Inflammatory macrophage (primary cell): ENCODE measurements at regions not wholly inside any gene's neighbourhood (a gene's known extent, or its start where the extent isn't known, plus 50 kb on each side); places are given as distances from the start of the nearest gene placed in this dataset.
"Not testable (repeated sequence)": the region's sequence is repeated elsewhere in the genome, so short reads cannot be mapped to it uniquely, and the experiment has no call there.

ENCODE experiments used
- DNase-seq, 2 donors: peaks; one replicate each; pipeline ENCODE4 v3.0.0-alpha.2; 2020 to 2022

DNA sequence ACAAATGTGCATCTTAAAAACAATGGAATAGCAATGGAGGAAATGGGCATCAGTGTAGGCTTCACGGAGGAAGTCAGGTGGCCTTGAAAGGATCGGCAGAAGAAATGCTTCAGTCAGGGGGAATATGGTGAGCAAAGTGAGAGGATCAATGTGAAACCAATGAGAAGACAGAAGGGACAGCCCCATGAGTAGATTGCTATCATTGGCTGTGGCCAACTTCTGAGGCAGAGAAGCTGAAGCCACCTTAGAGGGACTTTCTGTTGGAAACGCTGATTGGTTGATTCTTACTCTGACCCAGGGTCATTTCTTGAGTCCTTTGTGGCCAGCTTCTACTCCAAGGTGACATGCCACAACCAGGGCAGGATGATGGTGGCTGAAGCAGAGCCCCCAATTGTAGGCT lies 130.7 kb upstream of the ZNF648 start:
- DNase-seq = no peak

DNA sequence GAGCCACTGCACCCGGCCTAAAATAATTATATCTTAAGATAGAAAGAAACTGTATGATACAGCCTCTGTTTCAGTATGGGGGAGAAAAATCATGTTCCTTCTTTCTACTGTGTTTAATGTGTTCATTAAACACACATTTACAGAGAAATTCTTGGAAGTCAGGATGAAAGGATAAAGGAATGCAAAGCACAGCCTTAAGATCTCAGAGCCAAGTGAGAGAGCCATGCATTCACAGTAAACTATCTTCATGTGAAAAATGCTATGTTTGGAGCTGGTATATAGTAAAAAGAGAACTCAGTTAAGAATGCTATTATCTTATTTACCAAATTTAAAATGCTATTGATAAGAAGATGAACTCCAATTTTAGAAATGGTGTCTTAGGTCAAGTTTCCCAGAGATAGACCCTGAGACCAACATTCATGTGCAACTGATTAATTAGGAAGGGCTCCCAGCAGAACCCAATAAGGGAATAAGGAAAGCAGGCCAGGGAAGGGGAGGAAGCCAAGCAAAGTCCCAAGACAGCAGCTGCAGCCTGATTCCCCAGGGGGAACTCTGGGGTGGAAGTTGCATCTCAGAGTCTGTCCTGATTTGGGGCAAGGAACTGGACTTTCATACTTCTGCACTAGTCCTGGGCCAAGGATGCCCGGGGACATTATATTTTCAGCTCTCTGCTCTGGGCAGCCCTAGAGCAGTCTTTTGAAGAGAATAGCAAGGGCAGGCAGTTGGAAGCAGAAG lies 130.0 kb upstream of the ZNF648 start:
- no peak for DNase-seq

DNA sequence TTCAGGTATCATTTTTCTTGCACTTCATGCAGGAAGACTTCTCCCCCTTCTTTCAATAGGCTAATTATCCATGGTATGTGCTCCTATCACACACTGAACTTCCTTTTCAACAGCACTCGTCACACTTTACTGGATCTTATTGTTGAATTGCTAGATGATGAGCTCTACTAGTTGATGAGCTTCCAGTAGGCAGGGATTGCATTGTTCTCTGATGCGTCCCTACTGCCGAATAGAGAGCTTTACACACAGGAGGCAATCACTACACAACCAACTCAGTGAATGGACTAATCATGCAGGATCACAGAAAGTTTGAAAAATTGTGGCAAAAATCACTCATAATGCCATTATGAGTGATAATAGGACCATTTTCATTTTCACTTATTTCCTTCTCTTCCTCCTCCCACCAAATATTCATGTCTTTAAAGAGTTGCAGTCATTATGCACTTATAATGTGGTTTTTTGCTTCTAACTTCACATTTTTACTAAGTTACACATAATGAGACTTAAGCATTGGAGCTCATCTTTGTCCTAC lies 128.1 kb upstream of the ZNF648 start:
- DNase-seq = no peak

DNA sequence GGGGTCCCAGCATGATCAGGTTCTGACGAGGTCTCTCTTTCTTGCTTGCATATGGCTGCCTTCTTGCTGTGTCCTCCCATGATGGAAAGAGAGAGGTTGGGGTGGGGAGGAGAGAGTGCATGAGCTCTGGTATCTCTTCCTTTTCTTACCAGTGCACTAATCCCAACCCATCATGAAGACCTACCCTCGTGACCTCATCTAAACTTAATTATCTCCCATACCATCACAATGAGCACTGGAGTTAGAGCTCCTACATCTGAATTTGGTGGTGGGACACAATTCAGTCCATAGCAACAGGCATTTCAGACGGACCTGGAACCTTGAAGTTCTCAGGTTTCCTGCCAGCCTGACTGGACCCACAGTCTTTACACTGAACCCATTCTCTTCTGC lies 125.2 kb upstream of the ZNF648 start:
- no peak for DNase-seq

DNA sequence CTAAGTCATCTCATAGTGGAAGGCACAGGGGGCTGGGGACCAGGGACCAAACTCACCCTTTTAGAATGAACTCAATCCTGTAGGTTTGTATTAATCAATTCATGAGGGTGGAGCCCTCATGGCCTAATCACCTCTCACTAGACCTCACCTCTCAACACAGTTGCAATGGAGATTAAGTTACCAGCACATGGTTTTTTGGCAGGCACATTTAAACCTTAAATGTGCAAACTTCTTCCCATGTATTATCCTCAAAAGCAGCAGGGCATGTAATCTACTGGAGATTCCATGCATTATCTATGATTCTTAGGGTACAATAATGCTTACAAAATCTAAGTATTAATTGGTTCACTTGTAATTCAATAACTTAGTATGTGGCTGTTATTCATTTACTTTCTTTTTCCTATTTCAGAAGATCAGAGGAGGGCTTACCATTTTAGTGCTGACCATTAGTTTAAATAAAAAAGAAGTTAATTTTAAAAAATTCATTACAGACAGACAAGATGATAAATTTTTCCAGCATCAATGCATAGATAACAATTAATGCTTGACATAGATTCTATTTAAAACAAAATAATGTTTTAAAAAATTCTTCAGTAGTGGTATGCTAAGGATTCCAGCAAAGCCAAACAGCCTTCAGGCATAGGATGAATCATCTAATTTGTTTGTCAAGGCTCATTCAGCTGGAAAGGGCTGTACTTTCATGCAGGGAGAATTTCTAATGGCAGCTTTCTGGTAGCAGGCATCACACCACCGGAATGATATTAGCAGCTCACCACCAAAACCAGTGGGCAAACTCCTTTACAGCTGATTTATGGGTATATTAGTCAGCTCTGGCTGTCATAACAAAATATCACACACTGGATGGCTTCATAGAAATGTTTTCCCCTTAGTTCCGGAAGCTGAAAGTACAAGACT lies 124.6 kb upstream of the ZNF648 start:
- DNase-seq = no peak

DNA sequence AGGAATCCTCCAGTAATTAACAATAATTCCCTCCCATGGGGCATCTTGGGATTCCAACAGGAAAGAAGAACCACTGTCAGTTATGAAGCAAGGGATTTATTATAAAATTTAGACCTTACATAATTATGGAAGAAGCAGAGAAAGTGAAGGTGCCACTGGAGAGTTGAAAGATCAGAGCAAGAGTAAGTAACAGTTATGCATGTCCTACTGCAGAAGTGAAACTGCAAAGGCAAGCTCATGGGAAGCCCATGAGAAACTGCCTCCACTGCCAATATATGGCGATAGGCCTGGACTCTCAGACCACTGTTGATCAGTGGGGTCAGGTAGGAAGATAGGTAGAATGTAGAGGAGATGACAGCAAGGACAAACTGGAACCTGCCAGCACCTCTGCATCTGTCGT lies 123.6 kb upstream of the ZNF648 start:
- peak in 1 of 2 donors; percentile 28 for DNase-seq

DNA sequence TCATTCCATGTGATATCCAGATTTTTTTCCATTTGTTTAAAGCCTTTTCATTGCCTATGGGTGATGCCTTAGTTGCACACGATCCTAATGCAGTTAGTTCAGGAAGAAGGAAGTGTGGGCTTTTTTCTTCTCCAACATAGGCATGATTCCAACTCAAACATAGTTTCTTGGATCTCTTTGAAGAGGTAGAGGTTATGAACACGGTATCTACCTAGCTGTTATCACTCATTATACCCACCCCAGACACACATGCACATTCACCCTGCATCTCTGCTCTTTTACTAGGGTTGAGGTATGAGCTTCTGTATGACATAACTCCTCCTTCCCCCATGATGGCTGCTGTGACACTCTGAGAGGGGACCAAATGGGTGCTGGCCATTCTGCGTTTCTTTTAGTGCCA lies 122.1 kb upstream of the ZNF648 start:
- no peak for DNase-seq

DNA sequence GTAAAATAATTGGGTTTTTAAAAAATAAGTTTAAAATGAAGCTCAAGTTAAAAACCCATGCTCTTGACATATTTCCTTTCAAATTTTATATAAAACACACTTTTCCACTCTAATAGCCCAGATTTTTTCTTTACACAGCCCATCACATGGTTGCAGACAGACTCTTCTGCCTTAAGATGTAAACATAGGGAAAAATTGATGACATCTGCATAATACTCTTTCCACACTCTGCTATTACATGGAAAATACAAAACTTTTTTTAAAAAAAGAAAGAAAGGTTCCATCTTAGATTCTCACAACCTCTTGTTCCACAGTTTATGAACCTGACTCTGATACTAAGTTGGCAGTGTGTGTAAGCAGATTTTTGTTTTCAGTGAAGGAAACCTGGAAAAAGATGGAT lies 120.8 kb upstream of the ZNF648 start:
- DNase-seq = no peak

DNA sequence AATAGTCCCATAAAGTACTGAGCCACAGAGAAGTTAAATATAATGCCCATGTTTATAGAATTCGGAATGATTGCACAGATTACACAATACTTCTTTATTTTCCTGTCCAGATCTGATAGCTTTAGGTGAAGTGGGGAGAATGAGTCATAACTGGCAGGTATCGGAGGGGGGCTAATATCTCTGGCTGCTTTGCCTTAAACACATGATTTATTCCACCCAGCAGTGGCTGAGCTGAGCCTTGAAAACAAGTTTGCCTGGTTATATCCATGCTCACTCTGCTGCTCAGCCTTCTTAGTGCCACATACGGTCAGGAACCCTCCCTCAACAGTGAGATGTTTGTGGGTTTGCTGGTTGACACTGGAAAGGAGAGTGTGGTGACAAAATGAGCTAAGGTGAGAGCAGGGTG lies 119.7 kb upstream of the ZNF648 start:
- no peak for DNase-seq

DNA sequence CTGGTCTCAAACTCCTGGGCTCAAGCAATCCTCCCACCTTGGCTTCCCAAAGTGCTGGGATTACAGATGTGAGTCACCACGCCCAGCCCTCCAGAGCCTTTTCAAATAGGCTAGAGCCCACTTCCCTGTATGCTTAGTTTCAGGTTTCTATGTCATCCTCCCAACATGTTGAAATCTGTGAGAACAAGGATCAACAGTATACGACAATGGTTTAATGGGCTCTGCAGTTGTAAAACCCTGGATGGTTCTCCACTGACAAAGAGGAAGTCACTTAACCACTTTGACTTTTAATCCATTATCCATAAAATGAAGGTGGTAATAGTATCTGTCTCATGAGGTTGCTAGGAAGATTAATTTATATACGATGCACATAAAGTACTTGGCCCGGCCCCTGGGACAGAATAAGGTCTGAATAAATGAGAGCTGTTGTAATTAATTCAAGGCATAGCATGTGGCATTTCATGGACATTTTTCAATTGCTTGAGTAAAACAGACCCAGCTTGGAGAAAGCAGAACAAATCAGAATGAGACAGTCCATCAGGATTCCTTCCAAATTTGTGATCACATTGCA lies 113.9 kb upstream of the ZNF648 start:
- DNase-seq = peak; percentile 87 to 94

DNA sequence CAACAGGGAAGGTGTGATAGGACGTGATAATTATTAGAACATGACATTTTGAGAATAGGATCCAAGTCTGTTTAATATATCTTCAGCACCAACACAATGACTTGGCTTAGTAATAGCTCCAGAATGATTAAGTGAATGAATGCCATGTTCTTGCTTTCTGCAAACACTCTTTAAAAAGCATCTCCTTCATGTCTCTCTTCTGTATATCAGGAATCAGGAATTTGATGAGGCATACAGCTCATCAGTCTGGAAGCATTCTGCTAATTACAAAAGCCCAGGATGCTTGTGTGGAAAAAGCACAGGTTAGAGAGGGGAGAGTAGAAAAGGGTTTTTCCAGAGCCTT lies 113.0 kb upstream of the ZNF648 start:
- DNase-seq = no peak

DNA sequence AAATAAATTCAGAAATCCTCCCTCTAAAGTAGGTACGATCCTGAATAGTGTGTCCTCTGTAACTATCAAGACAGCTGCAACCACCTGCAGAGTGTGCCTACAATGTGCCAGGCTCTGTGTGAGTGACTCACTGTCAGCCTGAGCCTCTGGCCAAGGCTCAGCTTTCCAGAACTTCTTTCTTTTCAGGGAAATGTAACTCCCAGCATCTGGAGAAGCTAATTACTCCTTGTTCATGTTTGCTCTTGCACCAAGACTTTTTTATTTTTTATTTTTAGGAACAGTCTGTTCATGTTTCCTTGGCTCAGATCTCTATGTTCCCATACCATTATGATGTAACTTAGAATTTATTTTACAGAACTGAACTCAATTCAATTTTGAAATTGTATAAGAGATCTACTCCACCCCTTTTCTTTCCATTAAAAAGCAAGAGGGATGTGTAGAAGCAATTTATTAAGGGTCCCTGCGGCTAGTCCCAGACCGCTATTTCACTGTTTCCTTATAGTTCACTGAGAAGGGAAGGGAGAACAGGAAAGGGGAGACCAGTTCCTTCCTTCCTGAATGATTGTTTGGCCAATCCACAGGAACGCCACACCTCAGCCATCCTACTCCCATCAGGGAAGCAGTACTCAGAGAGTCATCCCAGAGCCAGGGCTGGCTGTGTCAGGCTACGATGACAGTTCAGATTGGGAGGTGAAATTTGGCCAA lies 112.4 kb upstream of the ZNF648 start:
- peak in 1 of 2 donors; percentile 58 for DNase-seq

DNA sequence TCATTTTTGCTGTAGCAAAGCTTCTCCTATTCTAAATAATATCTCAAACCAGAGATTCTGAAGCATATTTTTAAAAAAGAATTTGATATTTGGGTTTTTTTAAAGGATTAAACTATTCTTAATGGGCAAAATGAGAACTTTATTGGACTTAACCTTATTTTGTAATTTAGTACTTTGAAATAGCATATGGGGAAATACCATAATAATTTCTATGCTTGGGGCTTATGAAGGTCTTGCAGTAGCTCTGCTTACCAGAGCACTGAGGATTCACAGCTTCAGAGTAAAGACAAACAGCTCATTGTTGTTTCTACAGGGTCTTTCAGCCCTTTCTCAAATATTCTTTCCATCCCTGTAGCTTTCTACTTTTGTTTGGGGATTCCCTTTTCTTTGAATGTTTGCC lies 111.2 kb upstream of the ZNF648 start:
- peak in 1 of 2 donors; percentile 64 for DNase-seq

DNA sequence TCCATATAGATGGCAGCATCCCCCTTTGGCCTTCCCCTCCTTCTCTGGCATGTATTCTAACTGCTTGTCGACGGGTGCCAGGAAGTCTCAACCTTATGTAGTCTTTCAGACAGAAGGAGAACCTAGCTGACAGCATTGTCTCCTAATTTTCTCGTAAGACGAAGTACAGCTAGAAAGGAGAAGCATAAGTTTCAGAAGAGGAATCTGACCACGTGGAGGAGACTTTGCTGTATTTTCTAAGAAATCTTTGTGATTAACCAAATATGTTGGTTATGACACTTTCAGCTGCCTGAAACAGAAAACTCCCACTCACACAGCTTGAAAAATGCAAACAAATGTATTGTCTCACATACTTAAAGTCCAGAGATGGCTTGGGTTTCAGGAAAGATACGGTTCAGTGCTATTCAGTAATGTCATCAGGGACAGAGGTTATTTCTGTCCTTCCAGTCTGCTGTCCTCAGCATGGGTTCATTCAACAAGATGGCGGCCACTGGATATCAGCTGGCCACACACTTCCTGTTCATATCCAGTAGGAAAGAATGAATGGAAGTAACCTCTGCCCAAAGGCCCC lies 109.5 kb upstream of the ZNF648 start:
- DNase-seq = peak; percentile 88 to 96

DNA sequence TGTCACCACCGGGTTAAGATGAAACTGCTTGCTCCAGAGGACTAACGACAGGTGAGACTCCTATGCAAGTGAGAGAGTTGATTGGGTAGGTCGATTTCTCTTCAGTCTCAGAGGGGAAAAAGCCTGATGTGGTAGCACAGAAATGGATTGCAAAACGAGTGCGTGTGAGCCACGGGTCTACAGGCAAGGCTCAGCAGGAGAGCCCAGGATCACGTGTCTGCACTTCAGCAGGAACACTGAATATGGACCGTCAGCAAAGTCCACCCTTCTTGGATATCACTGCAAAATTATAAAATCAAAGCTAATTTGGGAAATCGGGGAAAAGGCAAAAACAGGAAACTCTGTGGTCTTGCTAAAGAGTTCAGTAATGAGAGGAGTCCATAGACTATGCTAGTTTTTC lies 107.7 kb upstream of the ZNF648 start:
- peak; percentile 60 to 72 for DNase-seq

DNA sequence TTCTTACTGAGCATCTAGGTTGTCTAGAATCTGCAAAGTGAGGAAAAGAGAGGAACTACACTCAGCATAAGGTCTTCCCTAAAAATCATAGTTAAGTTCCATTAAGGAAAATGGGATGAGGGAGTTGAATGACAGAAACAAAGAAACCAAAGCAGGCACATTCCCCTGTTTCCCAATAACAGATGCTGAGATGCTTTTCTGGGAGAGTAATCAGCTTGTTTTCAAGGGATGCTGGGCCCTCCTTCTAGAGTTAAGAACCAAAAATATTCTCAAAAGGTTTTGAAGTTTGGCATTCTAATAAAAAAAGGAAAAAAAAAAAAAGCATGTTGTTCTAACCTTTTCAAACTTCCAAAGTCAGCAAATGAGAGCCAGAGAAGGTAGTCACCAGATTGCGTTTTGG lies 105.2 kb upstream of the ZNF648 start:
- no peak for DNase-seq

DNA sequence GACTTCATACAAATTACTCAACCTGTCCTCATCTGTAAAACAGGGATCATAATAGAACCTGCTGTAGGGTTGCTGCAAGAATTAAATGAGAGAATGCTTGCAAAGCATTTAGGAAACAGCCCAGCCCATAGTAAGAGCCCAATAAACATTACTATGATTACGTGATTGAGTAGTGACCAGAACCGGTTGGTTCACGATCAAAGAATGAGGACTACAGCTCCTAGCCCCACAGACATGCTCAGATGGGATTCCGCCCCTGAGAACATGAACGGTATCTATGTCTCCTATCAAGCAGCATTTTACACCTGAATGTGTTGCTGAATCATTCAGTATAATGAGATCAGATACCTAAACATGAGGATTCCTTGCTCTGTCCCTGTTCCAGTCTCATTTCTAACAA lies 104.8 kb upstream of the ZNF648 start:
- DNase-seq = no peak

DNA sequence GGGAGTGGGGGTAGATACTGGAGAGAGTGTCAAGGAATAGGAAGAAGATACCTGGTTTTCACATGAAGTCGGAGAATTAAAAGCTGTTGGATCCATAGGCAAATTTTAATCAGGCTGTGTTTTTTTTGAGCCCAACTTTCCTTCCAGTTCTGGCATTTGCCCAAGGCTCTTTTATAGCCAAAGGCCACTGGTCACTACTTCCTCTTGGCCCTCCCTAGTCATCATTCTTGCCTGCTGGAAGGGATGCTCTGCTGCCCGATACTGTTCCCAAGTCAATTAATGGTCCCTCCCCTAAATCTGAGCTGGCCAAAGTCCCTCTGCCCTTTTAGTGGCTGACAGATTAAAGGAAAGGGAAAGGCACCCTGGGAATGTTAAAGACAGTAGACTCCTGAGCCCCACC lies 102.8 kb upstream of the ZNF648 start:
- no peak for DNase-seq

DNA sequence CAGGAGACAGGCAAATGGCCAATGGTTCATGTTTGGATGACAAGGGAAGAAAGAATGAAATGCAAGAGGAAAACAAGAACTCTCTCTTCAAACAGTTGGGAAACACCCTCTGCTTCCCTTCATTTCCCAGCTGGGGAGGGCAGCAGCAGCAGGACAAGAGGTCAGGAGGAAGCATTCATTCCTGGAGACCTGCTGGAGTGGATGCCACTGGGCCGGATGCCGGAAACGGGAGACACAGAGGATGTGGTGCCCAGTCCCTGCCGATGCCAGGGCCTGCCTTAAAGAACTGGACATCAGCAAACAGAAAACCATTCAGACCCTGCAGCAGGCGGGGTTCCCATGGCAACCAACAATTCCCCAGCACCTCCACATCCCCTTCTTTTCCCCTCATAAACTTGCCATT lies 102.3 kb upstream of the ZNF648 start:
- no peak for DNase-seq

DNA sequence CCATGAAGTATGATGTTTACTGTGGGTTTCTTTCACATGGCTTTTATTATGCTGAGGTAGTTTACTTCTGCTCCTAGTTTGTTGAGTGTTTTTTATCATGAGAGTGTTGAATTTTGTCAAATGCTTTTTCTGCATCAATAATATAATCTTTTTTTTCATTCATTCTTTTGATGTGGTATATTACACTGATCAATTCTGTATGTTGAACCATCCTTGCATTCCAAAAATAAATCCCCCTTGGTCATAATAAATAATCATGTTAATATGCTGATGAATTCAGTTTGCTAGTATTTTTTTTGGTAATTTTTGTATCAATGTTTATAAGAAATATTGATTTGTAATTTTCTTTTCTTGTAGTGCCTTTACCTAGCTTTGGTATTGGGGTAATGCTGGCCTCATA lies 97.9 kb upstream of the ZNF648 start:
- DNase-seq = no peak

DNA sequence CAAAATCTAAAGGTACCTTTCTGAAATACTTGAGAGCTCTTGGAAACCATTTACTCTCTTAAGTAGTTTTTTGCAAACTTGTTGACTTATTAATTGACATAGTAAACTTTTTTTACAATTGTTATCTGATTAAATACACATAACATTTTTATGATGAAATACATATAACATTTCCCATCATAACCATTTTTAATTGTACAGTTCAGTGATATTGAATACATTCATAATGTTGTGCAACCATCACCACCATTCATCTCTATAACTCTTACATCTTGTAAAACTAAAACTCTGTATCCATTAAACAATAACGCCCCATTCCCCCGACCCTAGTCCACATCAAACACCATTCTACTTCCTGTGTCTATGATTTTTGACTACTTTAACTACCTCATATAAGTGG lies 95.7 kb upstream of the ZNF648 start:
- DNase-seq = no peak

DNA sequence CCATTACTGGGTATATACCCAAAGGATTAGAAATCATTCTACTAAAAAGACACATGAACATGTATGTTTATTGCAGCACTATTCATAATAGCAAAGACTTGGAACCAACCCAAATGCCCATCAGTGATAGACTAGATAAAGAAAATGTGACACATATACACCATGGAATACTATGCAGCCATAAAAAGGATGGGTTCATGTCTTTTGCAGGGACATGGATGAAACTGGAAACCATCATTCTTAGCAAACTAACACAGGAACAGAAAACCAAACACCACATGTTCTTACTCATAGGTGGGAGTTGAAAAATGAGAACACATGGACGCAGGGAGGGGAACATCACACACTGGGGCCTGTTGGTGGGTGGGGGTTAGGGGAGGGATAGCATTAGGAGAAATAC lies 92.9 kb upstream of the ZNF648 start:
- not testable (repeated sequence) for DNase-seq
